Left kidney (tissue), 1 donor: ENCODE measurements at regions not wholly inside any gene's neighbourhood (a gene's known extent, or its start where the extent isn't known, plus 50 kb on each side); places are given as distances from the start of the nearest gene placed in this dataset.

ENCODE experiments used
- DNase-seq: peaks from one replicate; pipeline ENCODE4 v3.0.0-alpha.2; 2013

DNA sequence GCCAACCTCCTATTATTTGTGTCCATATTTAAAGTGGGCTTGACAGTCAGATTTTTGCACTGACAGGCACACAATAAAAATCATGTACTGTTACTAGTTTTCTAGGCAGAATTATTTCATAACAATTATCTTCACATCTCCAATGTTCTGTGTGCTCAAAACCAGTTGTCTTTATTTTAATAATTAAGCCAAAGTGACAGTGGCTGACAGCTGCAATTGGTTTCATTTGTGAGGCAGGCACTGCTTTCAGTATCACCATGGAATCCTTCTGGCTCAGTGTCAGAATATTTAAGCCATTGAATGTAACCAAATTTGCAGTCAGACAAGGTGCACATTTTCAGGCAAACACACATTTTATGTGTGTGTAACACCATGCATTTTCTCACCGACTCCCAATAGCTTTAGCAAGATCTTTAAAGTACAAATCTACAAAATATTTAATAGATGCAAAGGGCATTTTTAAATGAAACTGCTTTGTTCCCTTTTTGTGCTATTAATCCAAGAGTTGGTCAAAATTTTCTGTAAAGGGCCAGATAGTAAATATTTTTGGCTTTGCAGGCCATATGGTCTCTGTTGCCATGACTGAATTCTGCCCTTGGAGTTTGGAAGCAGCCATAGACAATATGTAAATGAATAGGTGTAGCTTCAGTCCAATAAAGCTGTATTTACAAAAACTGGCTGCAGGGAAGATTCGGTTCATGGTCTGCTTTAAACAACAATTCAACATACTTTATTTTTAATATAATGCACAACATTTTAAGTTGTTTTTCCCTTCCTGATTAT lies 486.0 kb downstream of the KCNJ2 start:
- DNase-seq = no peak

- no peak for DNase-seq
These were observed 489.0 kb downstream of the KCNJ2 start for GRCh38 chr17:70658317-70658716.

GRCh38 chr17:70658840-70659239 lies 489.5 kb downstream of the KCNJ2 start:
- no peak for DNase-seq

DNA sequence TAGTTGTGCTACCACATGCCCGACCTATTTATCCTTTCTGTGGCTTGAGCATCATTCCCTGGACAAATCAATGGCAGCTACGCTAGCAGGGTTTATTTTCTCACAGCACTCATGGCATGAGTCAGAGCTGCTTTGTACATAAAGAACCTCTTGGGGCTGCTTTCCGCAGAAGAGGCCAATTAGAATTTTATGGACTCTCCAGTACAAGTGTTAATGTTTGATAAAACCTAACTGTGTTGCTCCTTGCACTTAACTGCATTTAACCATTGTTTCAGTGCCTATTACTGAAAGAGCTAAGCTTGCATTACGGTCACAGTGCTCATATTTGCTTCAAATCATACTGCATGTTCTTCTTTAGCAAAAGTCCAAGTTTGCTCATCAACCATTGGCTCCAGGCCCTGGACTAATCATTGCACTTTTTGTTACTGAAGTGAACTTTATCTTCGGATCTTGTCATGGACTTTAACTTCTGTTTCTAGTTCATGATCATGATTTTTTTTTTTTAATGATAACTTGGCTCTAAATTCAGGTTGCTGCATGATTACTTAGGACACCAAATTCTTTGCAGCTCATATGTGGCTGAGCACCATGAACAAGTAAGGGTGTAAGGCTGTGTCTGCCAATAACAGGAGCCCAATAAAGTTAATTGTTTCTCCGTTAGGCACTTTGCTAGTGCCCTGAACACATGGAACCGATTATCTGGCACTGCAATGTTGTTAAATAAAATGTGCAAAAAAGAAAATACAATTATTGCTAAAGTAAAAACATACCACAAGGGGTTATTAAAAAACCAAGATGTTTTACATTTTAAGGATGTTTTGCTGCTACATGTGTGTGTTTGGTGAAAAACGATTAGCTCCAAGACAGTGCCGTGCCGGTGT lies 492.2 kb downstream of the KCNJ2 start:
- peak; percentile 20 for DNase-seq

- DNase-seq = no peak
These were observed 499.1 kb downstream of the KCNJ2 start for GRCh38 chr17:70668276-70668937.

GRCh38 chr17:70668938-70669778 lies 499.8 kb downstream of the KCNJ2 start:
- DNase-seq = no peak

DNA sequence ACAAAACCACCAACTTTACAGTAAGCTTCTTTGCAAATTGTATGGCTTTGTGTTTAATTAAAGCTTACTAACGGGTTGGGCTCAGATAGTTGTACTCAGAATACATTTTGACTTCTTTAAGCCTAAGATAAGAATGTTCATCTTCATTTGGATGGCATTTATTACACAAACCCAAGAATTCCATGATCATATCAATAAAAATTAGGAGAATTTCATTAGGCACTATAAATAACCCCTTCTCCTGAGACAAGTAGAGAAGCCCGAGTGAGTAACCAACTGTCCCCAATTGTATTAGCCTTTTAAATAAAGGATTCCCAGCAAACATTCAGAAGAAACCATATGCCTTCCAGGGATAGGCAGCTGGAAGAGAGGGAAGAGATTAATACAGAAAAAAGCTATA lies 504.7 kb downstream of the KCNJ2 start:
- DNase-seq = no peak

- DNase-seq = no peak
These were observed 505.8 kb downstream of the KCNJ2 start for GRCh38 chr17:70675070-70675590.

GRCh38 chr17:70677783-70678647 lies 508.7 kb downstream of the KCNJ2 start:
- DNase-seq = peak; percentile 21

DNA sequence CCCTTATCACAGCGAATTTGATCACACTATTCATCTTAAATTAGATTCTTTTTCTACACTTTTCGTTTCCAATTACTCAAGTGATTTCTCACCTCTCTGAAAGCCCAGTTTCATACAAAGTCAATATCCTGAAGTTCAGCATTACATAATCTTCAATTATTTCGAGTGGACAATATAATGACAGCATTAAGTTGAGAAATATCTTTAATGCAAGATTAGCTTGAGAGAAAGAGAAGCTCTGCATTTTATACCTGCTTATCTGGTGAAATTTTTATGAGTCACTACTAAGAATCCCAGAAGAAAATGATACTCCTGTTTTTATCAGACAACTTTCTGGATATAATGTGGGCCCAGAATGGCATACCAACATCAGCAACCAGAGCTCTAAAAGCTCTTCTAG lies 509.6 kb downstream of the KCNJ2 start:
- DNase-seq = no peak

DNA sequence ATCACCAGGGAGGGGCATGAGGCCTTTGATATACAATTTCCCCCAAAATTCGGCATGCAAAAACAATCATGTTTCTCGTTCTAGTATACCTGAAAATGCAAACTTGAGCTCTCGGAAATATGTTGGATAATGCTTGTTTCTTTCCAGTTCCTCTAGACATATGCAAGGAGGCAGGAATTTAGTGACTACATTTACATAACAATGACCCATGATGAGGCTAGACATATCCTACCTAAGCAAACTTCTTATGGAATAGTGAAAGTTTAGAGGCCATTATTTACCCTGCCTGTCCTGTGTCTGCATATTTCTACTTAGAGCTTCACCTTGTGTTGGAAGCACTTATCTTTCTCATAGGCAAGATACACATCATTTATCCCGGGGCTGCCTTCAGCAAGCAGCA lies 514.6 kb downstream of the KCNJ2 start:
- no peak for DNase-seq

- no peak for DNase-seq
These were observed 518.1 kb downstream of the KCNJ2 start for GRCh38 chr17:70687421-70687820.

GRCh38 chr17:70691150-70691549 lies 521.8 kb downstream of the KCNJ2 start:
- DNase-seq = no peak

GRCh38 chr17:70699408-70699807 lies 530.1 kb downstream of the KCNJ2 start:
- DNase-seq = no peak

DNA sequence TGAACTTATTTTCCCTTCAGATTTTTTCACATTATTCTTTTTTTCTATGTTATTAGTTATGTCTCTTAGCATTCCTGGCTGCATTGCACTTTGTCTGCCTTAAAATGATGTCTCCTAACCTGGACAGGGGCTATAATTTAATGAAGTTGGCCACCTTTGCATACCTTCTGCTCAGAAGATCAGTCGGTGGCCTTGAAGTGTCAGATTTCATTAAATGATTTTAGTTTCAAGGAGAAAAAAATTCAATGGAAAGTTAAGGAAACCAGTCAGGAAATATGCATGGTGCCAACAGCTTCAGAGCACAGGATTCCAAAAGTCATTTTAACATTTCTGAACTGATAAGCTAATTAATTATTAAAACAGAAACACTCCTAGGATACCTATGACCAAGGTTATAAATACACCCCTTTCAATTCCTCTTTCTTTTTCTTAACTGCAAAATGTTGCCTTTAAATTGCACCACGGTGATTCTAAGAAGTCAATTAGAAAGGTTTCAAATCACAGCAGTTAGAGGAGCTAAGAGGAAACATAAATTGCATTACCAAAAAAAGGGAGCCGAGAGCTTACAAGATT lies 533.4 kb downstream of the KCNJ2 start:
- DNase-seq = no peak

DNA sequence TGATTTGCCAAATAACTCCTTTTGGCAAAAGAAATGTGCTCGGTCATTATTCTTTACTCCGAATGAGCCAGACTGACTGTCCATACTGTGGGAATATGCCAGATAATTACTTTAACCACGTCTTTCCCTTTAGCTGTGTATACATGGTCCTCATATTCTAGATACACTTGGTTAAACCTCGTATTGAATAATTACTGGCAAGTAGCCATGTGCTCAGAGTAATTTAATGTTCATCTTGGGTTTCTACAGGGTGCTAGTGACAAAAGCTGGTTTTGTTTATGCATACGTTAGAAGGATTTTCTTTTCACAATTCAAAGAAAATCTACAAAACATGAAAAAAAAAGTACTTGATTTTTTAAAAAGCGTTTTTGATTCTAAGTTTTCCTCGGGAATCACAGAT lies 540.3 kb downstream of the KCNJ2 start:
- DNase-seq = no peak

DNA sequence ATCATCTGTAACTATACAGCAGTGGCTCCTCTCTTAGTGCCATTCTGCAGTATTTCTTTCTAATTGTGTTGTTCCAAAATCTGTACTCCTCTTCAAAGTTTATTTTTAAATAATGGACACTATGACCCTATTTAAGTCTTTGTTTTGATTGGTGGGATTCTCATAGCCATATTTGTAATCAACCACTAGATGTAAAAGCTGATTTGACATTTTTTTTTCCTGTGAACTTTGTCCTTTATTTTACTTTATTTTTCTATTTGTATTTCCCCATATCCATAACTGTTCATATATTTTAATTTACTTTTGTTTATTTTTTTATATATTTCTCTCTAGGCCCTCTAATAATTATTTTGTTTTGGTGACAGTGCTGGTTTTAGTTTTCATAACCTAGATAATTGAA lies 544.4 kb downstream of the KCNJ2 start:
- DNase-seq = no peak

- DNase-seq = no peak
These were observed 547.2 kb downstream of the KCNJ2 start for GRCh38 chr17:70716551-70716950.

- DNase-seq = no peak
These were observed 547.7 kb downstream of the KCNJ2 start for GRCh38 chr17:70717042-70717441.

DNA sequence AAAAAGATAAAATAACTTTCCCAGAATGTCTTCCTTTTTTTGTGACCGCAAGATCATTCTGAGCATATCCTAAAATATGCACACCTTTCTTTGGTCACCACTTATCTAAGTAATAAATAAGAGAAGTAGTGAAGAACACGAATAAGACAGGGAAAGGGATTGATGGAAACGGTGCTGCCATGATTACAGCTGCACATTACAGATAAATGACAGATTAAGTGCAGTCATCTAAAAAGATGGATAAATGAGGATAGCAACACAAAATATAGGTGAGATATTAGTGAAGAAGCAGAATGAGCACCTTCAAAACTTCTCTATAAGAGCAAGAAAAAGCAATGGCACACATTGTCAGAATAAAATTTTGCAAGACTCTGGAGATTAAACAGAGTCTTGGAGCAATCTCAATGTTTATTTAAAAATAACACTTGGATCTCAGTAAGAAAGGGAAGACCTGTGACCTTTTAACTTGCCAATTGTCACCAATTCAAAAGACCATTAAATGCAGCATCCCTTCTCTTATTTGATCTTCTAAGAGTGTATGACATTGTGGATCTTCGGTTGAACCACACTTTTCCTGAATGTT lies 567.1 kb downstream of the KCNJ2 start:
- DNase-seq = no peak
